Neural progenitor cell (in vitro differentiated cells): ENCODE measurements at regions not wholly inside any gene's neighbourhood (a gene's known extent, or its start where the extent isn't known, plus 50 kb on each side); places are given as distances from the start of the nearest gene placed in this dataset.

Source experiments
- DNase-seq: peaks from one replicate; pipeline ENCODE4 v3.0.0-alpha.2; 2016; ENCODE audit warnings: low spot score
- H2AFZ ChIP-seq: fragments of 200-600 bp; sonication (generic); replicated peaks from 2 replicates; pipeline ENCODE4 v1.6.1; 2016; ENCODE audit warnings: antibody characterized with exemption
- H3F3A ChIP-seq: fragments of 200-600 bp; sonication (generic); 2 replicates; pipeline ENCODE4 v1.6.1; 2016; ENCODE audit warnings: antibody characterized with exemption, low read depth
- H3K27ac ChIP-seq: fragments of 200-600 bp; sonication (generic); 2 replicates; pipeline ENCODE4 v1.5.1; 2016; ENCODE audit warnings: mild to moderate bottlenecking
- H3K27me3 ChIP-seq: fragments of 200-600 bp; sonication (generic); 2 replicates; pipeline ENCODE4 v1.6.1; 2016; ENCODE audit warnings: mild to moderate bottlenecking, moderate library complexity
- H3K36me3 ChIP-seq: fragments of 200-600 bp; sonication (generic); 2 replicates; pipeline ENCODE4 v1.5.1; 2016
- H3K4me1 ChIP-seq: fragments of 200-600 bp; sonication (generic); 2 replicates; pipeline ENCODE4 v1.6.1; 2016; ENCODE audit warnings: mixed run types
- H3K4me2 ChIP-seq: fragments of 200-600 bp; sonication (generic); 2 replicates; pipeline ENCODE4 v1.6.1; 2016
- H3K4me3 ChIP-seq: fragments of 200-600 bp; sonication (generic); 2 replicates; pipeline ENCODE4 v1.5.1; 2016
- H3K79me2 ChIP-seq: fragments of 200-600 bp; sonication (generic); 2 replicates; pipeline ENCODE4 v1.6.1; 2016; ENCODE audit warnings: low read depth
- H3K9ac ChIP-seq: fragments of 200-600 bp; sonication (generic); 2 replicates; pipeline ENCODE4 v1.6.1; 2016
- H3K9me3 ChIP-seq: fragments of 200-600 bp; sonication (generic); 2 replicates; pipeline ENCODE4 v1.5.1; 2016; ENCODE audit warnings: low read depth
- H4K20me1 ChIP-seq: fragments of 200-600 bp; sonication (generic); 2 replicates; pipeline ENCODE4 v1.6.1; 2016; ENCODE audit warnings: low read depth
- H3K27ac Mint-ChIP-seq: 3 replicates; pipeline ENCODE4 v1.8.0; 2021; ENCODE audit warnings: mixed read lengths
- H3K27me3 Mint-ChIP-seq: 2 replicates; pipeline ENCODE4 v1.8.0; 2022; ENCODE audit warnings: low read depth, mild to moderate bottlenecking, inconsistent platforms, moderate library complexity, mixed read lengths; ENCODE audit not compliant: insufficient read depth
- H3K36me3 Mint-ChIP-seq: 3 replicates; pipeline ENCODE4 v1.8.0; 2021; ENCODE audit warnings: mixed read lengths
- H3K4me1 Mint-ChIP-seq: 3 replicates; pipeline ENCODE4 v1.8.0; 2021; ENCODE audit warnings: mixed read lengths
- H3K4me3 Mint-ChIP-seq: 3 replicates; pipeline ENCODE4 v1.8.0; 2021; ENCODE audit warnings: mild to moderate bottlenecking, moderate library complexity, mixed read lengths
- H3K9me3 Mint-ChIP-seq: 3 replicates; pipeline ENCODE4 v1.8.0; 2020; ENCODE audit warnings: mixed read lengths
- CTCF ChIP-seq: fragments of 200-600 bp; sonication (generic); IDR thresholded peaks from 2 replicates; pipeline ENCODE4 v1.5.1; 2017; ENCODE audit warnings: antibody characterized with exemption, mild to moderate bottlenecking
- EZH2 ChIP-seq: fragments of 200-600 bp; sonication (generic); IDR thresholded peaks from 2 replicates; pipeline ENCODE4 v1.6.1; 2017; ENCODE audit warnings: antibody characterized with exemption, mild to moderate bottlenecking, moderate library complexity
- EZH2phosphoT487 ChIP-seq: fragments of 200-600 bp; sonication (generic); IDR thresholded peaks from 2 replicates; pipeline ENCODE4 v1.6.1; 2017; ENCODE audit warnings: antibody characterized with exemption

GRCh38 chr7:67393903-67394302, 397.3 kb downstream of the TYW1 start:
- Mint-ChIP-seq H3K4me1 (peaks cover 2% of the 10 kb centered on the region), H3K27me3 (peaks cover 11% of the 10 kb centered on the region), H3K4me3 (no peak overlapping the region), H3K9me3 (no peaks in the 10 kb centered on the region), H3K27ac (no peak overlapping the region), H3K36me3 (no peaks in the 10 kb centered on the region)
- Histone ChIP-seq H3K36me3 (no peaks in the 10 kb centered on the region), H2AFZ (no peak overlapping the region), H3K4me2 (no peak overlapping the region), H3K4me1 (no peaks in the 10 kb centered on the region), H3K9ac (no peak overlapping the region), H3K27me3 (no peaks in the 10 kb centered on the region), H4K20me1 (no peaks in the 10 kb centered on the region), H3K79me2 (no peaks in the 10 kb centered on the region), H3K9me3 (no peaks in the 10 kb centered on the region), H3K4me3 (no peak overlapping the region), H3K27ac (no peak overlapping the region), H3F3A (peaks cover 4% of the 10 kb centered on the region)
- TF ChIP-seq CTCF (no peak), EZH2 (no peak), EZH2phosphoT487 (no peak)
- DNase-seq = no peak

GRCh38 chr7:67398916-67399315, 402.3 kb downstream of the TYW1 start:
- Mint-ChIP-seq H3K27ac (no peak overlapping the region), H3K36me3 (no peaks in the 10 kb centered on the region), H3K9me3 (peaks cover 5% of the 10 kb centered on the region), H3K27me3 (peaks cover 13% of the 10 kb centered on the region), H3K4me1 (no peaks in the 10 kb centered on the region), H3K4me3 (no peak overlapping the region)
- Histone ChIP-seq H3K4me2 (no peak overlapping the region), H2AFZ (no peak overlapping the region), H3K27ac (no peak overlapping the region), H3K79me2 (no peaks in the 10 kb centered on the region), H4K20me1 (no peaks in the 10 kb centered on the region), H3K9ac (no peak overlapping the region), H3K27me3 (no peaks in the 10 kb centered on the region), H3K4me1 (no peaks in the 10 kb centered on the region), H3K4me3 (no peak overlapping the region), H3K9me3 (no peaks in the 10 kb centered on the region), H3K36me3 (no peaks in the 10 kb centered on the region), H3F3A (no peaks in the 10 kb centered on the region)
- TF ChIP-seq CTCF (no peak), EZH2phosphoT487 (no peak), EZH2 (no peak)
- DNase-seq = no peak

- no peaks in the 10 kb centered on the region for H3K4me1 Mint-ChIP-seq
- no peaks in the 10 kb centered on the region for H3K27me3 ChIP-seq
- no peak overlapping the region for H3K4me3 Mint-ChIP-seq
- no peaks in the 10 kb centered on the region for H3K79me2 ChIP-seq
- H3K4me3 ChIP-seq = no peak overlapping the region
- H3F3A ChIP-seq = no peaks in the 10 kb centered on the region
- peaks cover 9% of the 10 kb centered on the region for H3K9me3 Mint-ChIP-seq
- H3K36me3 Mint-ChIP-seq = no peaks in the 10 kb centered on the region
- no peak overlapping the region for H3K9ac ChIP-seq
- H3K9me3 ChIP-seq = no peaks in the 10 kb centered on the region
- no peaks in the 10 kb centered on the region for H3K4me1 ChIP-seq
- H4K20me1 ChIP-seq = no peaks in the 10 kb centered on the region
- no peak for TF ChIP-seq EZH2
- no peak for TF ChIP-seq EZH2phosphoT487
- TF ChIP-seq CTCF = no peak
- no peaks in the 10 kb centered on the region for H3K36me3 ChIP-seq
- no peak overlapping the region for H3K27ac ChIP-seq
- H2AFZ ChIP-seq = no peak overlapping the region
- H3K4me2 ChIP-seq = no peak overlapping the region
- no peak for DNase-seq
- H3K27me3 Mint-ChIP-seq = peaks cover 7% of the 10 kb centered on the region
- H3K27ac Mint-ChIP-seq = no peak overlapping the region
Measured at GRCh38 chr7:67401492-67401891, 404.9 kb downstream of the TYW1 start.
